GM12873 (cell line): ENCODE measurements at regions not wholly inside any gene's neighbourhood (a gene's known extent, or its start where the extent isn't known, plus 50 kb on each side); places are given as distances from the start of the nearest gene placed in this dataset.

Source experiments
- CTCF ChIP-seq: IDR thresholded peaks from 2 replicates; pipeline ENCODE4 v1.5.1; 2012; ENCODE audit warnings: low read depth, mild to moderate bottlenecking, moderate library complexity, low read length, control low read depth; ENCODE audit not compliant: insufficient read depth; ENCODE audit errors: missing control alignments

GRCh38 chr10:118840776-118841468 lies 86.2 kb upstream of the CACUL1 start:
- no peak for TF ChIP-seq CTCF

GRCh38 chr10:118841881-118842605 lies 87.3 kb upstream of the CACUL1 start:
- no peak for TF ChIP-seq CTCF

- no peak for TF ChIP-seq CTCF
Measured at GRCh38 chr10:118842843-118843624, 88.3 kb upstream of the CACUL1 start.

- TF ChIP-seq CTCF, result no peak
Measured at GRCh38 chr10:118843647-118844265, 89.0 kb upstream of the CACUL1 start.

- no peak for TF ChIP-seq CTCF
Measured at GRCh38 chr10:118844731-118845521, 90.2 kb upstream of the CACUL1 start.

- no peak for TF ChIP-seq CTCF
Measured at GRCh38 chr10:118845776-118846175, 91.0 kb upstream of the CACUL1 start.
